NT2/D1 (cell line): ENCODE measurements at regions not wholly inside any gene's neighbourhood (a gene's known extent, or its start where the extent isn't known, plus 50 kb on each side); places are given as distances from the start of the nearest gene placed in this dataset.
"Not testable (repeated sequence)": the region's sequence is repeated elsewhere in the genome, so short reads cannot be mapped to it uniquely, and the experiment has no call there.

Source experiments
- DNase-seq: peaks from one replicate; pipeline ENCODE4 v3.0.0-alpha.2; 2011; ENCODE audit warnings: low read depth, low spot score
- H3K27me3 ChIP-seq: 2 replicates; pipeline ENCODE4 v1.6.0; 2011; ENCODE audit warnings: mild to moderate bottlenecking; ENCODE audit not compliant: insufficient read length, insufficient read depth
- H3K36me3 ChIP-seq: 2 replicates; pipeline ENCODE4 v1.6.1; 2011; ENCODE audit warnings: mild to moderate bottlenecking, low read length, mixed read lengths; ENCODE audit not compliant: insufficient read depth, insufficient read length
- H3K4me1 ChIP-seq: 2 replicates; pipeline ENCODE4 v1.5.1; 2011; ENCODE audit not compliant: insufficient read depth, insufficient read length
- H3K4me3 ChIP-seq: 2 replicates; pipeline ENCODE4 v1.5.1; 2011; ENCODE audit warnings: low read depth; ENCODE audit not compliant: insufficient read length
- H3K9ac ChIP-seq: 2 replicates; pipeline ENCODE4 v1.6.0; 2011; ENCODE audit warnings: low read depth; ENCODE audit not compliant: insufficient read length
- H3K9me3 ChIP-seq: 2 replicates; pipeline ENCODE4 v1.5.1; 2011; ENCODE audit warnings: mild to moderate bottlenecking, low read length; ENCODE audit not compliant: insufficient read depth

GRCh38 chr22:10526079-10526478 lies 5001.9 kb upstream of the OR11H1 start:
- H3K4me3 ChIP-seq, H3K4me1 ChIP-seq, DNase-seq, H3K36me3 ChIP-seq, H3K9ac ChIP-seq, H3K9me3 ChIP-seq, H3K27me3 ChIP-seq: not testable (repeated sequence)

GRCh38 chr22:10531141-10531540 lies 4996.9 kb upstream of the OR11H1 start:
- DNase-seq, H3K27me3 ChIP-seq, H3K4me1 ChIP-seq, H3K36me3 ChIP-seq, H3K9ac ChIP-seq, H3K9me3 ChIP-seq, H3K4me3 ChIP-seq: not testable (repeated sequence)

GRCh38 chr22:10572531-10572930 lies 4955.5 kb upstream of the OR11H1 start:
- not testable (repeated sequence) for H3K4me1 ChIP-seq, H3K9me3 ChIP-seq, H3K9ac ChIP-seq, DNase-seq, H3K4me3 ChIP-seq, H3K36me3 ChIP-seq, H3K27me3 ChIP-seq

GRCh38 chr22:10601071-10601470 lies 4926.9 kb upstream of the OR11H1 start:
- H3K4me1 ChIP-seq, H3K36me3 ChIP-seq, H3K27me3 ChIP-seq, H3K9me3 ChIP-seq, DNase-seq, H3K9ac ChIP-seq, H3K4me3 ChIP-seq: not testable (repeated sequence)

GRCh38 chr22:10631961-10632360 lies 4896.0 kb upstream of the OR11H1 start:
- H3K4me3 ChIP-seq, DNase-seq, H3K27me3 ChIP-seq, H3K9me3 ChIP-seq, H3K36me3 ChIP-seq, H3K4me1 ChIP-seq, H3K9ac ChIP-seq: not testable (repeated sequence)

GRCh38 chr22:10635341-10635740 lies 4892.7 kb upstream of the OR11H1 start:
- H3K27me3 ChIP-seq, H3K36me3 ChIP-seq, H3K4me1 ChIP-seq: not testable (repeated sequence)

GRCh38 chr22:10662818-10663217 lies 4865.2 kb upstream of the OR11H1 start:
- H3K9me3 ChIP-seq, H3K4me1 ChIP-seq, H3K27me3 ChIP-seq, DNase-seq, H3K9ac ChIP-seq, H3K36me3 ChIP-seq, H3K4me3 ChIP-seq: not testable (repeated sequence)

More at GRCh38 chr22:10635341-10635740, 4892.7 kb upstream of the OR11H1 start:
- H3K9ac ChIP-seq, H3K9me3 ChIP-seq, H3K4me3 ChIP-seq, DNase-seq: not testable (repeated sequence)

GRCh38 chr22:10673065-10673464 lies 4854.9 kb upstream of the OR11H1 start:
- H3K27me3 ChIP-seq, H3K9ac ChIP-seq, DNase-seq, H3K4me3 ChIP-seq, H3K4me1 ChIP-seq, H3K9me3 ChIP-seq, H3K36me3 ChIP-seq: not testable (repeated sequence)

GRCh38 chr22:10678720-10679119 lies 4849.3 kb upstream of the OR11H1 start:
- not testable (repeated sequence) for H3K4me3 ChIP-seq, DNase-seq, H3K9ac ChIP-seq, H3K27me3 ChIP-seq, H3K36me3 ChIP-seq, H3K4me1 ChIP-seq, H3K9me3 ChIP-seq

- not testable (repeated sequence) for H3K27me3 ChIP-seq, H3K9me3 ChIP-seq
Observed at GRCh38 chr22:10685436-10685835, 4842.6 kb upstream of the OR11H1 start.

GRCh38 chr22:10687256-10687655 lies 4840.7 kb upstream of the OR11H1 start:
- not testable (repeated sequence) for DNase-seq, H3K4me3 ChIP-seq, H3K36me3 ChIP-seq, H3K4me1 ChIP-seq, H3K27me3 ChIP-seq, H3K9ac ChIP-seq, H3K9me3 ChIP-seq

More at GRCh38 chr22:10685436-10685835, 4842.6 kb upstream of the OR11H1 start:
- H3K4me3 ChIP-seq, DNase-seq, H3K9ac ChIP-seq, H3K4me1 ChIP-seq, H3K36me3 ChIP-seq: not testable (repeated sequence)

- H3K4me3 ChIP-seq, H3K27me3 ChIP-seq, H3K4me1 ChIP-seq, H3K9ac ChIP-seq, DNase-seq, H3K36me3 ChIP-seq, H3K9me3 ChIP-seq: not testable (repeated sequence)
Observed at GRCh38 chr22:10698836-10699235, 4829.2 kb upstream of the OR11H1 start.
